H1 (cell line): ENCODE measurements at regions not wholly inside any gene's neighbourhood (a gene's known extent, or its start where the extent isn't known, plus 50 kb on each side); places are given as distances from the start of the nearest gene placed in this dataset.

ENCODE experiments used
- CTCF ChIA-PET: fragments of 300-600 bp; sonication (Branson Sonifier 250); formaldehyde crosslinking; loops from one replicate; lab custom pipeline; 2021; ENCODE audit not compliant: partially characterized antibody; lab: Charles Lee
- POLR2A ChIA-PET: fragments of 300-600 bp; sonication (Branson Sonifier 250); formaldehyde crosslinking; loops from one replicate; lab custom pipeline; 2021; ENCODE audit warnings: inconsistent platforms; ENCODE audit not compliant: partially characterized antibody; lab: Charles Lee
- DNase-seq, 2 experiments: peaks; one replicate each; pipeline versions ENCODE4 v3.0.0 to v3.0.0-alpha.2; 2010 to 2022; ENCODE audit warnings: low spot score in 2 of 2, low read depth in 1 of 2, mixed read lengths in 1 of 2
- FAIRE-seq: peaks from 2 replicates; lab custom pipeline; 2011; peaks lifted over from hg19 to GRCh38; lab: Jason Lieb, UNC
- H2AFZ ChIP-seq: 2 replicates; pipeline ENCODE4 v1.8.1; 2012; ENCODE audit warnings: low read length, inconsistent platforms
- H2AK5ac ChIP-seq: 2 replicates; pipeline ENCODE4 v1.6.1; 2013; ENCODE audit warnings: low read depth, low read length
- H2BK120ac ChIP-seq: replicated peaks from 2 replicates; pipeline ENCODE3; 2013; ENCODE audit warnings: low read depth, low read length, inconsistent platforms
- H2BK12ac ChIP-seq: 2 replicates; pipeline ENCODE4 v1.6.1; 2013; ENCODE audit warnings: low read depth, low read length
- H2BK15ac ChIP-seq: 2 replicates; pipeline ENCODE4 v1.6.1; 2013; ENCODE audit warnings: low read length
- H2BK20ac ChIP-seq: 2 replicates; pipeline ENCODE4 v1.6.1; 2013; ENCODE audit warnings: low read length
- H2BK5ac ChIP-seq: 2 replicates; pipeline ENCODE4 v1.6.1; 2013; ENCODE audit warnings: low read depth, low read length
- H3K14ac ChIP-seq: 2 replicates; pipeline ENCODE4 v1.6.1; 2013; ENCODE audit warnings: inconsistent platforms; ENCODE audit not compliant: insufficient read length
- H3K18ac ChIP-seq: 2 replicates; pipeline ENCODE4 v1.6.1; 2013; ENCODE audit warnings: low read length; ENCODE audit errors: extremely low read depth
- H3K23ac ChIP-seq: 2 replicates; pipeline ENCODE4 v1.6.1; 2013; ENCODE audit warnings: inconsistent platforms; ENCODE audit not compliant: insufficient read length
- H3K23me2 ChIP-seq: 2 replicates; pipeline ENCODE4 v1.6.1; 2013; ENCODE audit warnings: low read depth, low read length
- H3K27ac ChIP-seq: 2 replicates; pipeline ENCODE4 v1.6.1; 2011; ENCODE audit warnings: low read depth, low read length, inconsistent platforms
- H3K27me3 ChIP-seq, 4 experiments: replicated peaks in 1 of 4; 1 replicate in 1 of 4; 2 replicates in 3 of 4; pipeline versions ENCODE4 v1.6.1 to v1.8.1; 2011 to 2013; ENCODE audit warnings: low read length in 3 of 4, mild to moderate bottlenecking in 3 of 4, inconsistent platforms in 2 of 4, mixed read lengths in 2 of 4, moderate library complexity in 1 of 4; ENCODE audit not compliant: control insufficient read depth in 3 of 4, insufficient read depth in 3 of 4; ENCODE audit errors: extremely low read depth in 1 of 4
- H3K36me3 ChIP-seq, 4 experiments: 2 replicates each; pipeline versions ENCODE4 v1.6.1 to v1.8.1; 2011 to 2013; ENCODE audit warnings: mild to moderate bottlenecking in 4 of 4, low read length in 3 of 4, moderate library complexity in 2 of 4, control low read depth in 1 of 4, inconsistent platforms in 1 of 4; ENCODE audit not compliant: insufficient read depth in 4 of 4, control insufficient read depth in 2 of 4
- H3K4ac ChIP-seq: replicated peaks from 2 replicates; pipeline ENCODE3; 2013; ENCODE audit warnings: low read length, low read depth, mixed read lengths, inconsistent platforms; ENCODE audit not compliant: insufficient read length
- H3K4me1 ChIP-seq, 4 experiments: replicated peaks in 1 of 4; 1 replicate in 1 of 4; 2 replicates in 3 of 4; pipeline versions ENCODE4 v1.6.1 to v1.8.1; 2011 to 2013; ENCODE audit warnings: low read length in 3 of 4, inconsistent platforms in 2 of 4, mixed read lengths in 1 of 4; ENCODE audit not compliant: insufficient read depth in 4 of 4, control insufficient read depth in 3 of 4
- H3K4me2 ChIP-seq, 2 experiments: 2 replicates each; pipeline versions ENCODE4 v1.6.1 to v1.8.1; 2011 to 2013; ENCODE audit warnings: low read depth in 2 of 2, low read length in 2 of 2, control low read depth in 1 of 2, inconsistent platforms in 1 of 2, mild to moderate bottlenecking in 1 of 2; ENCODE audit not compliant: insufficient read depth in 1 of 2
- H3K4me3 ChIP-seq, 4 experiments: fragments of 200-600, 300-600 bp in 1 of 4; sonication (generic), shearing (Covaris generic), sonication (Bioruptor Twin) in 1 of 4; 2 replicates each; pipeline versions ENCODE4 v1.5.1 to v1.8.1; 2011 to 2016; ENCODE audit warnings: low read length in 4 of 4, low read depth in 3 of 4, control low read depth in 2 of 4, inconsistent platforms in 2 of 4, mild to moderate bottlenecking in 2 of 4, mixed read lengths in 1 of 4, moderate library complexity in 1 of 4; ENCODE audit not compliant: insufficient read depth in 2 of 4; ENCODE audit errors: extremely low read depth in 1 of 4
- H3K56ac ChIP-seq: replicated peaks from 2 replicates; pipeline ENCODE3; 2013; ENCODE audit warnings: low read depth, mild to moderate bottlenecking, mixed read lengths, low read length, inconsistent platforms; ENCODE audit not compliant: insufficient read length
- H3K79me1 ChIP-seq: 2 replicates; pipeline ENCODE4 v1.6.1; 2013; ENCODE audit warnings: low read depth, low read length, control low read depth
- H3K79me2 ChIP-seq, 2 experiments: 2 replicates each; pipeline versions ENCODE4 v1.6.1 to v1.8.1; 2012 to 2013; ENCODE audit warnings: low read length in 2 of 2, mild to moderate bottlenecking in 2 of 2, inconsistent platforms in 1 of 2; ENCODE audit not compliant: insufficient read depth in 2 of 2, control insufficient read depth in 1 of 2
- H3K9ac ChIP-seq, 4 experiments: replicated peaks in 1 of 4; 1 replicate in 1 of 4; 2 replicates in 3 of 4; pipeline versions ENCODE4 v1.6.1 to v1.8.1; 2011 to 2013; ENCODE audit warnings: low read depth in 3 of 4, low read length in 3 of 4, control low read depth in 2 of 4, mild to moderate bottlenecking in 2 of 4, moderate library complexity in 2 of 4, inconsistent platforms in 1 of 4; ENCODE audit errors: extremely low read depth in 1 of 4
- H3K9me3 ChIP-seq, 2 experiments: 2 replicates each; pipeline versions ENCODE4 v1.6.1 to v1.8.1; 2012 to 2013; ENCODE audit warnings: mild to moderate bottlenecking in 2 of 2, moderate library complexity in 2 of 2, control low read depth in 1 of 2, inconsistent platforms in 1 of 2, low read depth in 1 of 2, low read length in 1 of 2, mixed read lengths in 1 of 2; ENCODE audit not compliant: insufficient read depth in 2 of 2
- H4K20me1 ChIP-seq, 2 experiments: replicated peaks in 1 of 2; 2 replicates each; pipeline versions ENCODE3 to v1.8.1; 2011 to 2013; ENCODE audit warnings: inconsistent platforms in 2 of 2, low read length in 2 of 2, mild to moderate bottlenecking in 1 of 2; ENCODE audit not compliant: insufficient read depth in 2 of 2, control insufficient read depth in 1 of 2
- H4K5ac ChIP-seq: 2 replicates; pipeline ENCODE4 v1.6.1; 2013; ENCODE audit warnings: low read length, low read depth, mixed read lengths, inconsistent platforms; ENCODE audit not compliant: insufficient read length
- H4K8ac ChIP-seq: 2 replicates; pipeline ENCODE4 v1.8.0; 2013; ENCODE audit warnings: mild to moderate bottlenecking, moderate library complexity, low read length, inconsistent platforms; ENCODE audit not compliant: insufficient read depth; ENCODE audit errors: extremely low read depth
- H4K91ac ChIP-seq: replicated peaks from 2 replicates; pipeline ENCODE3; 2013; ENCODE audit warnings: low read length, mixed read lengths, inconsistent platforms; ENCODE audit not compliant: insufficient read length
- BACH1 ChIP-seq: IDR thresholded peaks from 2 replicates; pipeline ENCODE4 v1.6.1; 2012; ENCODE audit warnings: low read length, improper control_type of control experiment
- BRCA1 ChIP-seq: IDR thresholded peaks from 2 replicates; pipeline ENCODE4 v1.6.1; 2012; ENCODE audit warnings: low read depth, low read length, improper control_type of control experiment
- EZH2 ChIP-seq: fragments of 200-600 bp; sonication (generic); IDR thresholded peaks from 2 replicates; pipeline ENCODE4 v1.7.1; 2012; ENCODE audit warnings: low read depth, mild to moderate bottlenecking, moderate library complexity, low read length, inconsistent platforms; ENCODE audit not compliant: severe bottlenecking
- GABPA ChIP-seq: IDR thresholded peaks from 2 replicates; pipeline ENCODE4 v1.6.1; 2011; ENCODE audit warnings: mild to moderate bottlenecking, low read length, moderate library complexity, borderline replicate concordance; ENCODE audit not compliant: insufficient read depth
- NANOG ChIP-seq: IDR thresholded peaks from 2 replicates; pipeline ENCODE4 v1.6.1; 2011; ENCODE audit warnings: low read length, low read depth, mild to moderate bottlenecking, inconsistent platforms; ENCODE audit not compliant: insufficient read depth, poor library complexity, severe bottlenecking
- SIN3A ChIP-seq, 2 experiments: IDR thresholded peaks in 1 of 2; conservative IDR thresholded peaks in 1 of 2; 2 replicates each; pipeline ENCODE4 v1.6.1; 2011 to 2012; ENCODE audit warnings: low read length in 2 of 2, improper control_type of control experiment in 1 of 2, low read depth in 1 of 2, mild to moderate bottlenecking in 1 of 2
- SP2 ChIP-seq: IDR thresholded peaks from 2 replicates; pipeline ENCODE4 v1.6.1; 2012; ENCODE audit warnings: mild to moderate bottlenecking, low read length, inconsistent platforms
- SRF ChIP-seq: IDR thresholded peaks from 2 replicates; pipeline ENCODE4 v1.6.1; 2011; ENCODE audit warnings: mild to moderate bottlenecking, low read depth, low read length, moderate library complexity
- YY1 ChIP-seq: IDR thresholded peaks from 2 replicates; pipeline ENCODE4 v1.6.1; 2011; ENCODE audit warnings: low read depth, mild to moderate bottlenecking, low read length
- ZNF274 ChIP-seq: IDR thresholded peaks from 2 replicates; pipeline ENCODE4 v1.7.0; 2012; ENCODE audit warnings: low read length, borderline replicate concordance; ENCODE audit errors: extremely low read depth
- WGBS, 2 experiments: shearing (Covaris generic) in 1 of 2; methylation state at CpG; one replicate each; pipeline versions ENCODE4 v1.1.6 to v1.1.7; 2013 to 2015; ENCODE audit warnings: low lambda C conversion rate in 2 of 2, mixed read lengths in 2 of 2, inconsistent platforms in 1 of 2, low coverage in 1 of 2, missing lambda C conversion rate in 1 of 2; ENCODE audit not compliant: insufficient replicate concordance in 2 of 2, insufficient coverage in 1 of 2, insufficient read length in 1 of 2; ENCODE audit errors: extremely low coverage in 1 of 2, missing lambda C conversion rate in 1 of 2; 5-methylcytosine and 5-hydroxymethylcytosine counted together
- TF ChIP-seq, protein P1 (sequence below): IDR thresholded peaks from 2 replicates; pipeline ENCODE4 v1.6.1; 2012; ENCODE audit warnings: low read length, inconsistent platforms

DNA sequence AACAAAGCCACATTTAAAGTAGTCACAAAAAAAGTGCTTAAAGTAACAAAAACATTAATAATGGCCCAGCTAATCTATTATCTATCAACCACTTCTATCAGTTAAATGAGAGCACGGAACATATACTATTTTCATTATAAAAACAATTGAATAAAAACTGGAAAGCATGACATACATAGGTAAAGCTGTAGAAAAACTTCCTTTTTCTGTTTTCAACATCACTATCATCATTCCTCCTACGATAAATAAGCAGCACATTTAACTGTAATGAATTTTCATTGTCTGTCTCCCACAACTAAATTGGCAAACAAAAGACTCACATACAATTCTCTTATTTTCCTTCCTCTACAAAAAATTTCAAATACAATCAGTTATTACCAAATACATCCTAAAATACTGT lies 96.4 kb upstream of the DPH5 start:
- H3K23ac ChIP-seq, result no peak overlapping the region
- H3K9ac ChIP-seq, result no peak overlapping the region
- H3K4me3 ChIP-seq, result no peak overlapping the region
- H2BK20ac ChIP-seq, result no peak overlapping the region
- no peaks in the 10 kb centered on the region for H3K27me3 ChIP-seq
- DNase-seq (no peak), FAIRE-seq (no peak)
- no peak overlapping the region for H2BK120ac ChIP-seq
- no peak overlapping the region for H2BK12ac ChIP-seq
- H3K14ac ChIP-seq, result no peak overlapping the region
- H3K4me2 ChIP-seq, result no peak overlapping the region
- H4K20me1 ChIP-seq, result no peaks in the 10 kb centered on the region
- no peak overlapping the region for H2AFZ ChIP-seq
- WGBS, 2 experiments, result 91% methylated on average over 2 of the region's 2 CpGs; no CpG with 5 or more reads in 1 of the 2 experiments
- H3K18ac ChIP-seq, result no peak overlapping the region
- no peaks in the 10 kb centered on the region for H3K79me2 ChIP-seq
- POLR2A ChIA-PET, result no interaction called here
- H3K4me1 ChIP-seq, result no peaks in the 10 kb centered on the region
- TF ChIP-seq SIN3A (conservative IDR thresholded peaks at IDR 0.05 in 1 of 2, IDR thresholded peaks at IDR 0.05 in 1 of 2; ENCODE audit: low read depth in 1 of 2, low read length in 2 of 2) (no peak), SRF (no peak), EZH2 (no peak), YY1 (no peak), GABPA (no peak), BRCA1 (no peak), NANOG (no peak), BACH1 (no peak), ZNF274 (no peak), SP2 (no peak)
- TF ChIP-seq, protein P1, sequence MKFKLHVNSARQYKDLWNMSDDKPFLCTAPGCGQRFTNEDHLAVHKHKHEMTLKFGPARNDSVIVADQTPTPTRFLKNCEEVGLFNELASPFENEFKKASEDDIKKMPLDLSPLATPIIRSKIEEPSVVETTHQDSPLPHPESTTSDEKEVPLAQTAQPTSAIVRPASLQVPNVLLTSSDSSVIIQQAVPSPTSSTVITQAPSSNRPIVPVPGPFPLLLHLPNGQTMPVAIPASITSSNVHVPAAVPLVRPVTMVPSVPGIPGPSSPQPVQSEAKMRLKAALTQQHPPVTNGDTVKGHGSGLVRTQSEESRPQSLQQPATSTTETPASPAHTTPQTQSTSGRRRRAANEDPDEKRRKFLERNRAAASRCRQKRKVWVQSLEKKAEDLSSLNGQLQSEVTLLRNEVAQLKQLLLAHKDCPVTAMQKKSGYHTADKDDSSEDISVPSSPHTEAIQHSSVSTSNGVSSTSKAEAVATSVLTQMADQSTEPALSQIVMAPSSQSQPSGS, result no peak
- no peak overlapping the region for H2BK15ac ChIP-seq
- H4K5ac ChIP-seq, result no peak overlapping the region
- no peak overlapping the region for H3K4ac ChIP-seq
- H2AK5ac ChIP-seq, result no peak overlapping the region
- no peak overlapping the region for H4K8ac ChIP-seq
- CTCF ChIA-PET, result no interaction called here
- H2BK5ac ChIP-seq, result no peak overlapping the region
- H3K27ac ChIP-seq, result no peak overlapping the region
- no peak overlapping the region for H4K91ac ChIP-seq
- H3K9me3 ChIP-seq, result no peaks in the 10 kb centered on the region
- H3K56ac ChIP-seq, result no peak overlapping the region
- H3K23me2 ChIP-seq, result peaks cover 2% of the 10 kb centered on the region; the same call in 1 of the 2 replicates
- no peaks in the 10 kb centered on the region for H3K79me1 ChIP-seq
- H3K36me3 ChIP-seq, result no peaks in the 10 kb centered on the region
